ENCODE measurements at regions not wholly inside any gene's neighbourhood (a gene's known extent, or its start where the extent isn't known, plus 50 kb on each side); places are given as distances from the start of the nearest gene placed in this dataset.
"Not testable (repeated sequence)": the region's sequence is repeated elsewhere in the genome, so short reads cannot be mapped to it uniquely, and the experiment has no call there.

DNA sequence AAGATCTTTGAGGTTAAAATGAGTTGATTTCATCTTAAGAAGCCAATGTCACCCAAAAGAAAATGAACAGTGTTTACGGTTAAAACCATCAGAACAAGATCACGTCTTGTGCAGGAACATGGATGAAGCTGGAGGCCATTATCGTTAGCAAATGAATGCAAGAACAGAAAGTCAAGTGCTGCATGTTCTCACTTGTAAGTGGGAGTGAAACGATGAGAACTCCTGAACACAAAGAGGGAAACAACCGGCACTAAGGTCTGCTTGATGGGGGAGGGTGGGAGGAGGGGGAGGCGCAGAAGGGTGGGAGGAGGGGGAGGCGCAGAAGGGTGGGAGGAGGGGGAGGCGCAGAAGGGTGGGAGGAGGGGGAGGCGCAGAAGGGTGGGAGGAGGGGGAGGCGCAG lies 214.8 kb upstream of the PRKCQ start:
- not testable (repeated sequence) for H3K4me1 ChIP-seq (ENCODE audit: control insufficient read depth, insufficient read depth, low read length); H3K4me3 ChIP-seq (ENCODE audit: low read length in 2 of 2); H3K36me3 ChIP-seq (ENCODE audit: control insufficient read depth in 2 of 2, insufficient read depth in 2 of 2, low read length in 2 of 2); H3K9ac ChIP-seq (ENCODE audit: low read length in 2 of 2); H3K9me3 ChIP-seq (ENCODE audit: control insufficient read depth in 2 of 2, low read length in 2 of 2); H3K27me3 ChIP-seq (ENCODE audit: control insufficient read depth in 1 of 2, insufficient read depth in 2 of 2, low read length in 2 of 2); H3K27ac ChIP-seq (ENCODE audit: low read length)

DNA sequence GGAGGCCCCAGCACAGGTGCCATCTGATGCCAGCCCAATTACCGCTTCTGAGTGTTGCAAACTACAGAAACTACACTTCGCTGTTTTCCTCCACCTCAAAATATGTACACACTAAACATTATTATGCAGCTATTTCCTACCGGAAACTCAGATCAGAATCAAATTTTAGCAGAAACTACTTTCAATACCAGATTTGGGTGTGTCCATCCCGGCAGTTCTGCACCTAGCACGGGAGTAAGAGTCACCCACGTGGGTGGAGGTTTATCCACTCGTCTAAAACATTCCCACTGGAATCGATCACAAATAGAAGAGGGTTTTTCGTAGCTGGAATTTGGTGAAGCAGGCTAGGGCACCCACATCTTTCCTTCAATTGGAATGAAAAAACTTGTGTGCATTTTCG lies 214.4 kb upstream of the PRKCQ start:
- H3K27ac ChIP-seq (ENCODE audit: low read length): no peak overlapping the region
- no peaks in the 10 kb centered on the region for H3K9me3 ChIP-seq (ENCODE audit: control insufficient read depth in 2 of 2, low read length in 2 of 2)
- no peak overlapping the region for H3K9ac ChIP-seq (ENCODE audit: low read length in 2 of 2)
- H3K4me3 ChIP-seq (ENCODE audit: low read length in 2 of 2): no peak overlapping the region
- no peaks in the 10 kb centered on the region for H3K4me1 ChIP-seq (ENCODE audit: control insufficient read depth, insufficient read depth, low read length)
- no peaks in the 10 kb centered on the region for H3K36me3 ChIP-seq (ENCODE audit: control insufficient read depth in 2 of 2, insufficient read depth in 2 of 2, low read length in 2 of 2)
- no peaks in the 10 kb centered on the region for H3K27me3 ChIP-seq (ENCODE audit: control insufficient read depth in 1 of 2, insufficient read depth in 2 of 2, low read length in 2 of 2)

DNA sequence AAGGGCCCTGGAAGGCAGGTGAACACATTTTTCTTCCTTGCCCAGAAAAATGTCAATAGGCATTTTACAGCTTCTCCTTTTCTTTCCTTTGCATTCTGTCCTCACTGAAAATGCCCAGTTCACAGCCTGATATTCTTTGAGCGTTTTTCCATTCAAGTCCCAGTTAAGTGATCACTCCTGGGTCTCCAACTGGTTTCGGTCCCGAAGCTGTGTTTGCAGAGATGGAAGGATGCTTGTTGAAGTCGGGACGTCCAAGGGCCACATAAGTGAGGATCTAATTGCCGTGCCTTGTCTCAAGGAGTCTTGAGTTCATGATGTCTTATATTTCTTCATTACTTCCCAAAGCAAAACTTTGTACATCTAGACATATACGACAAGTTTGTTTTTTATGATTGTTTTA lies 208.7 kb upstream of the PRKCQ start:
- Histone ChIP-seq H3K4me3 (ENCODE audit: low read length in 2 of 2) (no peak overlapping the region), H3K4me1 (ENCODE audit: control insufficient read depth, insufficient read depth, low read length) (peaks cover 7% of the 10 kb centered on the region), H3K27ac (ENCODE audit: low read length) (no peak overlapping the region), H3K36me3 (ENCODE audit: control insufficient read depth in 2 of 2, insufficient read depth in 2 of 2, low read length in 2 of 2) (no peaks in the 10 kb centered on the region), H3K9me3 (ENCODE audit: control insufficient read depth in 2 of 2, low read length in 2 of 2) (no peaks in the 10 kb centered on the region), H3K27me3 (ENCODE audit: control insufficient read depth in 1 of 2, insufficient read depth in 2 of 2, low read length in 2 of 2) (no peaks in the 10 kb centered on the region), H3K9ac (ENCODE audit: low read length in 2 of 2) (no peak overlapping the region)

DNA sequence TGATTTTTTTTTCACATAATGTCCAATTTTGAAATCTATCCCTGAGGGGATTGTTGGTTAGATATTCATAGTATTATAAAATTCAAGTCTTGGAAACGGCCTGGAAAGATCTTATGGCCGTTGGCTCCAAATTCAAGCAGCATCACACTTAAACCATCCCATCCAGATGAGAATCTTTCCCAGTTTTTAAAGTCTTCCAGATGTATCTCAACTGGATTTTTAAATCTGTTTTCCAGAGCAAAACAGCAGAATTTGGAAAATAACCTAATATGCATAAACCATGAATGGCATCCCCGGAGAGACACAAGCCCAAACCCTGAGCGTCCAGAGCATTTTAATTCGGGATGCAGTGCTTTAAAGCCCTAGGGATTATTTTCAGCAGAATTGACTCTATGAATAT lies 208.2 kb upstream of the PRKCQ start:
- no peaks in the 10 kb centered on the region for H3K9me3 ChIP-seq (ENCODE audit: control insufficient read depth in 2 of 2, low read length in 2 of 2)
- no peaks in the 10 kb centered on the region for H3K27me3 ChIP-seq (ENCODE audit: control insufficient read depth in 1 of 2, insufficient read depth in 2 of 2, low read length in 2 of 2)
- peaks cover 7% of the 10 kb centered on the region for H3K4me1 ChIP-seq (ENCODE audit: control insufficient read depth, insufficient read depth, low read length)
- no peak overlapping the region for H3K27ac ChIP-seq (ENCODE audit: low read length)
- no peak overlapping the region for H3K4me3 ChIP-seq (ENCODE audit: low read length in 2 of 2)
- no peaks in the 10 kb centered on the region for H3K36me3 ChIP-seq (ENCODE audit: control insufficient read depth in 2 of 2, insufficient read depth in 2 of 2, low read length in 2 of 2)
- no peak overlapping the region for H3K9ac ChIP-seq (ENCODE audit: low read length in 2 of 2)

DNA sequence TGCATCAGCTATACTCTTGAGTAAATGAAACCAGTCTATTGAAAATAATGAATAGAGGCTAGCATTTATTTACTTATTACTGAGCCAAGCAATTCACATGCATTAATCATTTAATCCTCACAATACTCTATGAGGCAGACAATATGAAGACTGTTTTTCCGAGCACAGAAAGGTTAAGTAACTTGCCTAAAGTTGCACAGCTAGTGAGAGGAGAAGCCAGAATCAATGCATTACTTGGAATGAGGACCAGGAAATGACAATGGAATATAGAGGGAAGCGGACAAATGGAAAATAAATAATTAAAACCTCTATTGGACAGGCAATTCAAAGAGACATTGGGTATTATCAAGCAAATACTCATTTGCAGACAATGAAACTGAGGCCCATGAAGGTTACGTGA lies 207.6 kb upstream of the PRKCQ start:
- Histone ChIP-seq H3K9ac (ENCODE audit: low read length in 2 of 2) (no peak overlapping the region), H3K36me3 (ENCODE audit: control insufficient read depth in 2 of 2, insufficient read depth in 2 of 2, low read length in 2 of 2) (no peaks in the 10 kb centered on the region), H3K27me3 (ENCODE audit: control insufficient read depth in 1 of 2, insufficient read depth in 2 of 2, low read length in 2 of 2) (no peaks in the 10 kb centered on the region), H3K27ac (ENCODE audit: low read length) (no peak overlapping the region), H3K9me3 (ENCODE audit: control insufficient read depth in 2 of 2, low read length in 2 of 2) (no peaks in the 10 kb centered on the region), H3K4me1 (ENCODE audit: control insufficient read depth, insufficient read depth, low read length) (peaks cover 7% of the 10 kb centered on the region), H3K4me3 (ENCODE audit: low read length in 2 of 2) (no peak overlapping the region)

DNA sequence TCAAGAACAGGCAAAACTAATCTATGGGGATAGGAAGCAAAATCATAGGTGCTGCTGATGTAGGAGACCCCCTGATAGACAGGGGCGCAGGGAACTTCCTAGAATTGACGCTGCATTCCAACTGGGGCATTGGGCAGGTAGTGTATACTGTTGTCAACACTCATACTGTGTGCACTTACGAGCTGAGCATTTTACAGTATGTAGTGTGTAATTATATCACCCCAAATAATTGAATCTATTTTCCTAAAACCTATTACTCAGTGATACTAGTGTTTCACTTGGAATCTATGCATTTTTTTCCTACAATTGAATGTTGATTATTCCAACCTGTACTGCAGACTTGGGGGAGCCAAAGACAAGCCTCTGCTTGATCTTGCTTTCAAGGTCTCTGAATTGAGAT lies 207.0 kb upstream of the PRKCQ start:
- Histone ChIP-seq H3K9me3 (ENCODE audit: control insufficient read depth in 2 of 2, low read length in 2 of 2) (no peaks in the 10 kb centered on the region), H3K27ac (ENCODE audit: low read length) (no peak overlapping the region), H3K27me3 (ENCODE audit: control insufficient read depth in 1 of 2, insufficient read depth in 2 of 2, low read length in 2 of 2) (no peaks in the 10 kb centered on the region), H3K9ac (ENCODE audit: low read length in 2 of 2) (no peak overlapping the region), H3K4me1 (ENCODE audit: control insufficient read depth, insufficient read depth, low read length) (peaks cover 7% of the 10 kb centered on the region), H3K36me3 (ENCODE audit: control insufficient read depth in 2 of 2, insufficient read depth in 2 of 2, low read length in 2 of 2) (no peaks in the 10 kb centered on the region), H3K4me3 (ENCODE audit: low read length in 2 of 2) (no peak overlapping the region)

DNA sequence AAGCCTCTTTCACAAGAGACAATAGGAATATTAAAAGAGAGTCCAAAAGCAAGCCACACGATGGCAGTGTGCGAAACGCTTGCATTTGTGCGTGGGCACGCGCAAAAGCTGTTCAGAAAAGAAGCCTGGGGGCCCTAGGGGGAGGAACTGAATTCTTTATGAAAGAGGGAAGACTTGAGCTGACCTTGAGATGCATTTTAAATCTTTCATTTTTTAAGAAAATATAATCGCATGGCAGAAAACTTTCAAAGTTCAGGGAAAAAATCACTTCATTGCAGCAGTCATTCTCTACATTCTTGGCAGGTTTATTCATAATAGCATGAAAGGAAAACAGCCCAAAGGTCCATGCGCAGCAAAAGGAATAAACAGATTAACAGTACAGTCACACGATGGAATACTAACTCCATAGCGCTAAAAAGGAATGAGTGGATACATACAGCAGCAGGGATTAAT lies 206.5 kb upstream of the PRKCQ start:
- Histone ChIP-seq H3K36me3 (ENCODE audit: control insufficient read depth in 2 of 2, insufficient read depth in 2 of 2, low read length in 2 of 2) (no peaks in the 10 kb centered on the region), H3K4me1 (ENCODE audit: control insufficient read depth, insufficient read depth, low read length) (peaks cover 7% of the 10 kb centered on the region), H3K27ac (ENCODE audit: low read length) (no peak overlapping the region), H3K4me3 (ENCODE audit: low read length in 2 of 2) (peak overlapping the region in 1 of 2 donors; percentile 35), H3K27me3 (ENCODE audit: control insufficient read depth in 1 of 2, insufficient read depth in 2 of 2, low read length in 2 of 2) (no peaks in the 10 kb centered on the region), H3K9ac (ENCODE audit: low read length in 2 of 2) (no peak overlapping the region), H3K9me3 (ENCODE audit: control insufficient read depth in 2 of 2, low read length in 2 of 2) (no peaks in the 10 kb centered on the region)

DNA sequence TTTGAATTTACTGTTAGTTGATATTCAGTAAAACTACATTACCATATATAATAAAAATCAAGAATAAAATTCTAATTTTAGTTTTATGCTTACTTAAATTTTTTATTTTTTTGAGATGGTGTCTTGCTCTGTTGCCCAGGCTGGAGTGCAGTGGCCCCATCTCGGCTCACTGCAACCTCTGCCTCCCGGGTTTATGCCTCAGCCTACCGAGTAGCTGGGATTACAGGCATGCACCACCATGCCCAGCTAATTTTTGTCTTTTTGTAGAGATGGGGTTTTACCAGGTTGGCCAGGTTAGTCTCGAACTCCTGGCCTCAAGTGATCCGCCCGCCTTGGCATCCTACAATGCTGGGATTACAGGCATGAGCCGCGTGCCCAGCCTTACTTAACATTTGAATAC lies 204.4 kb upstream of the PRKCQ start:
- H3K9me3 ChIP-seq (ENCODE audit: control insufficient read depth in 2 of 2, low read length in 2 of 2); H3K27me3 ChIP-seq (ENCODE audit: control insufficient read depth in 1 of 2, insufficient read depth in 2 of 2, low read length in 2 of 2); H3K4me1 ChIP-seq (ENCODE audit: control insufficient read depth, insufficient read depth, low read length); H3K36me3 ChIP-seq (ENCODE audit: control insufficient read depth in 2 of 2, insufficient read depth in 2 of 2, low read length in 2 of 2); H3K27ac ChIP-seq (ENCODE audit: low read length); H3K9ac ChIP-seq (ENCODE audit: low read length in 2 of 2); H3K4me3 ChIP-seq (ENCODE audit: low read length in 2 of 2): not testable (repeated sequence)

DNA sequence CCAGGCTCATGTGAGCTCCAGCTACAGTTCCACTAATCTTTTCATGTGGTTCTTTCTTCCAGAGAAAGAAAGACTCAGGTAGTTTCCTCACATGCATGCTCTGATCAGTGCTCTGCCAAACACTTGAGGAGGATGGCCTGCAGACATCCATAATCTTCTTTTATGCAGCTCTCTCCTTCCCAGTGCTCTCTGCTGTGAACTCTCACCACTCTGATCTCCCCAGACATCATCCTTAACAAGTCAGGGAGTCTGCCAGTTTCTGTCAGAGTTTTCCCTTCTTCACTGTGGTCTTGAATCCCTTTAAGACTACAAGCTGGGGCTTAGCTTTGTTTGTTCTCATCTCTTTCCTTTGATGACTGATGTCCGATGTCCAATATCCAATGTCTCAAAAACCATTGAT lies 203.4 kb upstream of the PRKCQ start:
- H3K9me3 ChIP-seq (ENCODE audit: control insufficient read depth in 2 of 2, low read length in 2 of 2): no peaks in the 10 kb centered on the region

DNA sequence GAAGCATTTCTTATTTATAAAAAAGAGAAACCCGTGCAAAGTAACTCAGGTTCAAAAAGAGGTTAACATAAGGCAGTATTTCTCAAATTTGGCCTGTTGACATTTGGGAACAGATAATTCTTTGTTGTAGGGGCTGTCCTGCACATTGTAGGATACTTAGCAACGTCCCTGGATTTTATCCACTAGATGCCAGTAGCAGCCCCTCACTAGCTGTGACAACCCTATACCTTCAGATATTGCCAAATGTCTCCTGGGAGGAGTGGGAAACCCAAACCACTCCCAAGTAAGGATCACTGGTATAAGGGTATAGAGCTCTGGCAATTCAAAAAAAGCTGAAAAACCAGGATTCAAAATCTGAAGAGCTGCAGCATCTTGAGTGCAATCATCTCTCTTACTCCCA lies 202.3 kb upstream of the PRKCQ start:
- peaks cover 7% of the 10 kb centered on the region for H3K4me1 ChIP-seq (ENCODE audit: control insufficient read depth, insufficient read depth, low read length)
- no peaks in the 10 kb centered on the region for H3K27me3 ChIP-seq (ENCODE audit: control insufficient read depth in 1 of 2, insufficient read depth in 2 of 2, low read length in 2 of 2)
- H3K9ac ChIP-seq (ENCODE audit: low read length in 2 of 2): no peak overlapping the region
- H3K27ac ChIP-seq (ENCODE audit: low read length): no peak overlapping the region
- H3K36me3 ChIP-seq (ENCODE audit: control insufficient read depth in 2 of 2, insufficient read depth in 2 of 2, low read length in 2 of 2): no peaks in the 10 kb centered on the region
- no peak overlapping the region for H3K4me3 ChIP-seq (ENCODE audit: low read length in 2 of 2)
- H3K9me3 ChIP-seq (ENCODE audit: control insufficient read depth in 2 of 2, low read length in 2 of 2): no peaks in the 10 kb centered on the region

More for the DNA sequence above, 203.4 kb upstream of the PRKCQ start:
- H3K4me1 ChIP-seq (ENCODE audit: control insufficient read depth, insufficient read depth, low read length): peaks cover 7% of the 10 kb centered on the region
- no peaks in the 10 kb centered on the region for H3K36me3 ChIP-seq (ENCODE audit: control insufficient read depth in 2 of 2, insufficient read depth in 2 of 2, low read length in 2 of 2)
- no peak overlapping the region for H3K27ac ChIP-seq (ENCODE audit: low read length)
- no peaks in the 10 kb centered on the region for H3K27me3 ChIP-seq (ENCODE audit: control insufficient read depth in 1 of 2, insufficient read depth in 2 of 2, low read length in 2 of 2)
- no peak overlapping the region for H3K4me3 ChIP-seq (ENCODE audit: low read length in 2 of 2)
- H3K9ac ChIP-seq (ENCODE audit: low read length in 2 of 2): no peak overlapping the region

DNA sequence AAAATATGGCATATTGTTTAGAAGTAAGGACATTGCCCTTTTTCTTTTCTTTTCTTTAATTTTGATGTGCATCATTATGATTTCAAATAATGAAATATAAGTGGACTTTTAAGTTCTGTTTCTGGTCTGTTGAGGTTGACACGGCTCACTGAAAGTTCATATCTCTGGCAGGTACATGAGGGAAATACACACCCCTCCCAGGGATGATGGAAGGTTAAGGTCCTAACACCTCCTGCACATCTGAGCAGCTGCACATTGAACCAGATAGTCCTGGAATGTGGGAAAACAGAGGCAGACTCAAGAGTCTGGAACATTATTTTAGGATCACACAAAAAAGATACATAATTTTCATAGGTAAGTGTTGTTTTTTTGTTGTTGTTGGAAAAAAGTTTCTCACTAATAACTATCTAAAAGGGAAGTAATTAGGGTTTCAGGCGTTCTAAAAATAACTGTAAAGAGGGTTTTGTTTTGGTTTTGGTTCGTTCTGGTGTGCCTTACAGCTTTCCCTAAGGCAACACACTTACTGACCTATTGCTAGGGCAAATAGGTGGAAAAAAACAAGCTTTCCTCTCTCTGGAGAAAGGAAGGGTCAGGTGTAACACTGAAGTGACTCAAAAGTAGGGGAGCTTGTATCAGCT lies 201.2 kb upstream of the PRKCQ start:
- H3K9ac ChIP-seq (ENCODE audit: low read length in 2 of 2): no peak overlapping the region
- H3K4me3 ChIP-seq (ENCODE audit: low read length in 2 of 2): no peak overlapping the region
- H3K27me3 ChIP-seq (ENCODE audit: control insufficient read depth in 1 of 2, insufficient read depth in 2 of 2, low read length in 2 of 2): no peaks in the 10 kb centered on the region
- no peaks in the 10 kb centered on the region for H3K9me3 ChIP-seq (ENCODE audit: control insufficient read depth in 2 of 2, low read length in 2 of 2)
- H3K36me3 ChIP-seq (ENCODE audit: control insufficient read depth in 2 of 2, insufficient read depth in 2 of 2, low read length in 2 of 2): no peaks in the 10 kb centered on the region
- no peak overlapping the region for H3K27ac ChIP-seq (ENCODE audit: low read length)
- H3K4me1 ChIP-seq (ENCODE audit: control insufficient read depth, insufficient read depth, low read length): no peaks in the 10 kb centered on the region
